HTR-8/SVneo (cell line): ENCODE measurements at regions not wholly inside any gene's neighbourhood (a gene's known extent, or its start where the extent isn't known, plus 50 kb on each side); places are given as distances from the start of the nearest gene placed in this dataset.
"Not testable (repeated sequence)": the region's sequence is repeated elsewhere in the genome, so short reads cannot be mapped to it uniquely, and the experiment has no call there.

Source experiments
- DNase-seq: peaks from one replicate; pipeline ENCODE4 v3.0.0; 2011; ENCODE audit warnings: low spot score, mixed read lengths; ENCODE audit not compliant: insufficient read length
- FAIRE-seq: peaks from 2 replicates; lab custom pipeline; 2011; peaks lifted over from hg19 to GRCh38; lab: Jason Lieb, UNC

DNA sequence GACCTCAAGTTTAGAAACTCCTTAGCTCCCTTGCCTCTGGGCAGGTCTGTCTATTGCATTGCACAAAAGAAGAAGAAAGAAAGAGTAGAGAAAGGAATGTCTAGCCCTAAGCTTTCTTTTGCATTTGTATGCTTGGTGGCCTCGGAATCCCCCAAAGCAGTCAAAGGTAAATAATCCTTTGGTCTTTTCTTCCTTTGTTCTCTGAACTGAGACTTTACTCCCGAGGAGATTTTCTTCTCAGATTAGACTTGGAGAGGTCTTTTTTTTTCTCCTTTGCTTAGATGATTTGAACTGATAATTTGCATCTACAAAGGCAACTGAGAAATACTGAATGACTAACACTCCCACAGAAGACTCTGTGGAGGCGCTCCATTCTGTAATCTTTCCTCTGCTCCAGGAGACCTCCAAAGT, 93.2 kb downstream of the AKR1D1 start:
- DNase-seq = no peak
- FAIRE-seq = no peak

DNA sequence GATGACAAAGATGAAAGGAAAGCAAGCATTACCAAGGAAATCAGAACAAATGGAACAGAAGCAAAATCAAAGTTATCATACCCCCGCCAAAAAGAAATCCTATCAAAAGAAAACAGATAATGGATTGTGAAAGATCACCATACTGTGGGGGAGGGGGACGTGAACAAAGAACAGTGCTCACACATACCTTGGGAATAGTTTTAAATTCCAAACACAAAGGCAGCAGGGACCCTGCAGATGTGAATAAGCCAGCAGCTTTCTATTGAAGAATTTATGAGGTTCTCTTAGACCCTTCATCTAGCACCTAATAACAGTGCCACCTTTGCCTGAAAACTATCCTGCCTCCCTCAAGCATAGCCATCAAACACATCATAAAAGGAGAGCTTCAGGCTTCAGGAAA, 94.0 kb downstream of the AKR1D1 start:
- DNase-seq (no peak), FAIRE-seq (no peak)

DNA sequence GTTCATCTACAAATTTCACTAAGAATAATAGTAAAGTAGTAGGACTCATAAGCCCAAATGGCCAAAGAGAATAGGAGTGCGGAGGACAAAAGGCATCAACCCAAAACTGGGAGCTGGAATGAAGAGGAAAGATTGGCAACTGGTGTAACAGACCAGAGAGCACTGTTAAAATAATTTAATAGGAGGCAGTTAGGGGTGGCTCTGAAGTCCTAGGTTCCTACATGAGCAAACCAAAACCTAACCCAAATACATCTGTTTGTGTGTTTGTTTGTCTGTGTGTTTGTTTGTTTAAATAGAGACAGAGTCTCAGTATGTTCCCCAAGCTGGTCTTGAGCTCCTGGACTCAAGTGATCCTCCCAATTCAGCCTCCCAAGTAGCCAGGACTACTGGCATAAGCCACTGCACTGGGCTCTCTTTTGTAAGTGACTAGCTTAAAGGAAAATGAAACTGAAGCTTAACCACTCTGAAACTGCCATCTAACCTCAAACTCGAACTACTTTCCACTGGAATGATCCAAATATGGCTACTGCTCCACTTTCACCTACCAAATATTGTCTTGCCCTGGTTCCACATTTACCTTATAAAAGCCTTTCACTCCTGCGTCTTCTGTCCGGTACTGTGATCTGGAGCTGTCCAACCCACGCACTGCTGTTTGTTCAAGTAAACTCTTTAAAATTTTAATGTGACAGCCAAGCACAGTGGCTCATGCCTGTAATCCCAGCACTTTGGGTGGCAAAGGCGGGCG, 94.9 kb downstream of the AKR1D1 start:
- DNase-seq = no peak
- FAIRE-seq = no peak

DNA sequence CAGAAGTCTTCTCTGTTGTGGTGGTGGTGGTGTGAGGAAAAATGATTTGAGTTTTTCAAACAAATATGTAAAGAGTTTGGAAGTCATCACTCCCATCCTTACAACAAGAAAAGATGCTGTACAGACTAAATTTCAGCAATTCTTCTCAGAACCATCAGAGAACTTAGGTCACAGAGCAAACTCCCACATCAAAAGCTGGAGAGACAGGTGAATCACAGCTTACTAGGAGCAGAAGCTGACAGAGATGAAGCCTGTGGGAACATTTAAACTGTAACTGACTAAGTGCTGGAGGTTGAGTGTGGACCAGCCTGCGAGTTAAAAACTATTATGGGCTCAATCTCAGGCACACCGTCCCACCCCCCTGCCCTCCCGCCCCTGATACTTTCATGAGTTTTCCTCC, 97.3 kb downstream of the AKR1D1 start:
- no peak for FAIRE-seq

DNA sequence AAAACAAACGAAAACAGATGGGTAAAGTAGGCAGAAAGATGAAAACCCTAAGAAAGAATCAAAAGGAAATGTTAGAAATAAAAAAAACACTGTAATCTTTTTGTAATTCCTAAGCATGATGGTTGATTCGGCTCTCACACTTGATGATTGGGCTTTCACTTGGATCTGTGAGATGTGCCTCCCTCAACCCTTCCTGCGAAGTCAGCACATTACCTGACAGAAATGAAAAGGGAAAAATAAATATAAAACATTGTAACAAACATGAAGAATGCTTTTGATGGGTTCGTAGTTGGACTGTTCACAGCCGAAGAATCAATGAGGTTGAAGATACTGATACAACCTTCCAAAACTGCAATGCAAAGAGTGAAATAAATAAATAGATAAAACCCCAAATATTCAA, 99.8 kb downstream of the AKR1D1 start:
- DNase-seq (no peak), FAIRE-seq (no peak)

More for the DNA sequence above, 97.3 kb downstream of the AKR1D1 start:
- DNase-seq = no peak

DNA sequence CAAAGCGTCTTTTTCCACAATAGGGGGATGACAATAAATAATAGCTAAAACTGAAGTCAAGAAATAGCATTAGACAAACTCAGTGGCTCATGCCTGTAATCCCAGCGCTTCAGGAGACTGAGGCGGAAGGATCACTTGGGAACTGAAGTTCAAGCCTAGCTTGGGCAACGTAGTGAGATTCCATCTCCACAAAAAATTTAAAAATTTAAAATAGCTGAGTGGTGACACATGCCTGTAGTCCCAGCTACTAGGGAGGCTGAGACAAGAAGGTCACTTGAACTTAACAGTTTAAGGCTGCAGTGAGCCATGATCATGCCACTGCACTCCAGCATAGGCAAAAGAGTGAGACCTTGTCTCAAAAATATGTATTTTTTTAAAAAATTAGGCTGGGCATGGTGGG, 107.9 kb downstream of the AKR1D1 start:
- DNase-seq = no peak
- FAIRE-seq = no peak

DNA sequence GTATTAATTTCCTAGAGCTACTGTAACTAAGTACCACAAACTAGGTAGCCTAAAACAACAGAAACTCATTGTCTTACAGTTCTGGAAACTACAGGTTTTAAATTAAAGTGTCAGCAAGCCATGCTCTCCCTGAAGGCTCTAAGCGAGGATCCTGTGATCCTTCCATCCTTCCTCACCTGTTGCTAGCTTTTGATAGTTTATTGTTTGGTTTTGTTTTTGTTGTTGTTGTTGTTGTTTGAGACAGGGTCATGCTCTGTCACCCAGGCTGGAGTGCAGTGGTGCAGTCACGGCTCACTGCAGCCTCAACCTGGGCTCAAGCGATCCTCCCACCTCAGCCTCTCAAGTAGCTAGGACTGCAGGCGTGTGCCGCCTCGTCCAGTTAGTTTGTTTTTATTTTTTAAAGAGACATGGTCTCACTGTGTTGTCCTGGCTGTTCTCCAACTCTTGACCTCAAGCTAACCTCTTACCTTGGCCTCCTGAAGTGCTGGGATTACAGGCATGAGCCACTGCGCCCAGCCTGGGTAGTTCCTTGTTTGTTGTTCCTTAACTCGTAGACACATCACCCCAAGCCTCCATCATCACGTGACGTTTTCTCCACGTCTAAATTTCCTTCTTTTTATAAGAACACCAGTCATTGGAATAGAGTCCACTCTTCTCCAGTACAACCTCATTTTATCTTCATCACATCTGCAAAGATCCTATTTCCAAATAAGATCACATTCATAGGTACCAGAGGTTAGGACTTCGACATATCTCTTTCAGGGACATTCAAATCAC, 109.1 kb downstream of the AKR1D1 start:
- no peak for DNase-seq
- no peak for FAIRE-seq

DNA sequence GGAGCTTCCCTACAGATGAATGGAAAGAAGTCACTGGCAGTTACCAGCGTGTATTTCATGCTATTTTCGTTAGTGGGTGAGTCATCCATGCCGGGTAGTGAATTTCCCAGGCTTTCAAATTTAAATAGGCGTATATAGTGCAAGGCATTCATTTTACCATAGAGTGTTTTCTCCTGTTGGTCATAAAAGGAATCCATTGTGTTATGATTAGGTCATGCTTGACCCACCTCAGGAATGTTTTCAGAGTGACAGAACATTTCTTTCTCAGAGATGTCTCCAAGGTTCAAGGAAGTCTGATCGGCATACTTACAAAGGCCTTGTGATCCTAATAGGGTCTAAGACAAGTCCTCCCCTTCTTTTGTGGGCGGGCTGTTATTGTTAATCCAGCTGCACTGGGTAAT, 110.7 kb downstream of the AKR1D1 start:
- FAIRE-seq (no peak), DNase-seq (peak; percentile 19)

DNA sequence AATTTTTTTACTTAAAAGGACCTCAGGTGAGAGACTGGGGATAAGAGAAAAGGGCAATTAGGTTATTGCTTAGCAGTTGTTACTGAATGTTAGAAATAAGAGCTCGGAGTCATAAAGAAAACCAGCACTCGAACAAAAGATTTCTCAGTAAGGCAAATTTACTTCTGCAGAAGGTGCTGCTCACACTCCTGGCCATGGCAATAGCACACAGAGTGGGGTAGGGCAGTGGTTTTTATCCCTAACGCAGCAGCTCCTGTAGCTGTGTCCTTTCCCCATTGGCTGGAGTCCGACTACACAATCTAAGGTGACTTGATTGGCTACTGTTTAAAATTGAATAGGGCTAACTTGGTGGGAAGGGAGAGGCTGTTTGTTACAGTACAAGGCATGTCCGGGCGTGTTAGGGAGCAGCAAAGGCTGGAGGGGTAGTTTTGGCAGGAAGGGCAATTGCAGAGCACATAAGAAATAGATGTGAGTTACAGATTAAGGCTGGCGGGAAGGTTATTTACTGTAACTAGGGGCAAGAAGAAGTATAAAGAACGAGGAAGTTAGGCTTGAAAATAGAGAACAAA, 112.1 kb downstream of the AKR1D1 start:
- DNase-seq = no peak
- FAIRE-seq = no peak

DNA sequence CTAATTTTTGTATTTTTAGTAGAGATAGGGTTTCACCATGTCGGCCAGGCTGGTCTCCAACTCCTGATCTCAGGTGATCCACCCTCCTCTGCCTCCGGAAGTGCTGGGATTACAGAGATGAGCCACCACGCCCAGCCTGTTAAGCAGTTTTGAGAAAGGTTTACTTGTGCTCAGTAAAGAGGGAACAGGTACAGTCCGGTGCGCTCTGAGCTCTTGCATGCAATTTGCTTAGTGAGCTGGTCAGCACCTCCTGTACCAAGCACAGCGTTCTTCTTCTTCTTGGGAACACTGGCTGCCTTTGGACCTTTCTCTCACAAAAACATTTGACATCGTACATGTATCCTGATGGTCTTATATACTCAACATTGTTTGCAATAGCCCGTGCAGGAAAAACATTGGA, 118.3 kb downstream of the AKR1D1 start:
- FAIRE-seq = no peak
- no peak for DNase-seq

DNA sequence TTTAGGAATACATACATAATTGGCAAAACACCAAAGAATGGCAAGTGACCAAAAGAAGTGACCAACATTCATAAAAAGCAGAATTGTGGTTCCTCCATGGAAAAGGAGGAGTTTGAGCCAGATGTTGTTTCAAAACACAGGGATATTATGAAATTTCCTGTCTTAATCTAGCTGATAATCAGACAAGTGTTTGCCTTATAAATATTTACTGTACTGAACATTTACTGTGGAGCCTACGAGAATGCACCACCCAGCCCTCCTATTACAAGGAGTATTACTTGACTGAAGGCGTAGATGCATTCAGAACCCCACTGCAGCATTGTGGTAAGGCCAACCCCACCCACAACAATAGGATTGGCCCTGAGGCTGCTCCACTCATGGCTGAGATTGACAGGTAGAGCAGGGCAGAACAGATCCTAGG, 118.9 kb downstream of the AKR1D1 start:
- FAIRE-seq = no peak
- no peak for DNase-seq

DNA sequence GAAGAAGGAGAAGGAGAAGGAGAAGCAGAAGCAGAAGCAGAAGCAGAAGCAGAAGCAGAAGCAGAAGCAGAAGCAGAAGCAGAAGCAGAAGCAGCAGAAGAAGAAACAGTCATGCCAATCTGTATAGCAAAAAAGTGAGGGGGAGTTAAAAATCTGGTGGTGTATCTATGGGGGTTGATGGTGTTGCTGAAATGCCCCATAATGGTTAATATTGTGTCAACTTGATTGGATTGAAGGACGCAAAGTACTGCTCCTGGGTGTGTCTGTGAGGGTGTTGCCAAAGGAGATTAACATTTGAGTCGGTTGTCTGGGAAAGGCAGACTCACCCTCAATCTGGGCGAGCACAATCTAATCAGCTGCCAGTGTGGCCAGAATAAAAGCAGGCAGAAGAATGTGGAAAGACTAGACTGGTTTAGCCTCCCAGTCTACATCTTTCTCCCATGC, 120.3 kb downstream of the AKR1D1 start:
- not testable (repeated sequence) for FAIRE-seq, DNase-seq

DNA sequence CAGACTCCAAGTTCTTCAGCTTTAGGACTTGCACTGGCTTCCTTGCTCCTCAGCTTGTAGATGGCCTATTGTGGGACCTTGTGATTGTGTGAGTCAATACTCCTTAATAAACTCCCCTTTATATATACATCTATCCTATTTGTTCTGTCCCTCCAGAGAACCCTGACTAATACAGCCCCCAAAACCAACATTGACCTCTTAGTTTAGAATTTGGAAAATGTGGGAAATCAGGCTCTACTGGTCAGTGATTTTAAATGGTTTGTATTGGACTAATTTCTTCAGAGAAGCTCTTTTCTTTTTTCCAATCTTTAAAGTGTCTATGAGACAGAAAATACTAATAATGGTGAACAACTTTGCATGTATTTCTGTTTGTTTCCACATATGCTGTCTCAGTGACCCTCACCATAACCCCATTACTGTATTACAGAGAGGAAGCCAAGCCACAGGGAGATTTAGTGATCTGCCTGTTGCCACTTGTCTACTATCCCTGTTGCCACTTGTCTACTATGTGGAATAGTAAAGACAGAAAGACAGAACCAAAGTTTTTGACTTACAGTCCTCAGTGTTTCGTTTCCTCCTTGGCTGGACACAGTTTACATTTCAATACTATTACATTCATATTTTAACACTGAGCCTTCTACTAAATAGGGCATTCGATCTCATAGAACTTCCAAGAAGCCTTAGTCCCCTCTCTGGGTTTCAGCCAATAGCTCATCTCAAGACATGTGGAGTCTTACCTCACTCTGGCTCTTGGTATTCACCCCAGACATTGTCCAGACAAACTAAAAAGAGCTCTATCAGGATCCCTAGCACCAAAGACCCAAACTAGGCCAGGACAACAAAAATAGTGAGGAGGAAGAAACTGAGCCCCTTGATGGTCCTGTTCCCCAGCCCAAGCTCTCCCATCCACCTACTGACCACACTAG, 121.0 kb downstream of the AKR1D1 start:
- FAIRE-seq = no peak
- DNase-seq = no peak

DNA sequence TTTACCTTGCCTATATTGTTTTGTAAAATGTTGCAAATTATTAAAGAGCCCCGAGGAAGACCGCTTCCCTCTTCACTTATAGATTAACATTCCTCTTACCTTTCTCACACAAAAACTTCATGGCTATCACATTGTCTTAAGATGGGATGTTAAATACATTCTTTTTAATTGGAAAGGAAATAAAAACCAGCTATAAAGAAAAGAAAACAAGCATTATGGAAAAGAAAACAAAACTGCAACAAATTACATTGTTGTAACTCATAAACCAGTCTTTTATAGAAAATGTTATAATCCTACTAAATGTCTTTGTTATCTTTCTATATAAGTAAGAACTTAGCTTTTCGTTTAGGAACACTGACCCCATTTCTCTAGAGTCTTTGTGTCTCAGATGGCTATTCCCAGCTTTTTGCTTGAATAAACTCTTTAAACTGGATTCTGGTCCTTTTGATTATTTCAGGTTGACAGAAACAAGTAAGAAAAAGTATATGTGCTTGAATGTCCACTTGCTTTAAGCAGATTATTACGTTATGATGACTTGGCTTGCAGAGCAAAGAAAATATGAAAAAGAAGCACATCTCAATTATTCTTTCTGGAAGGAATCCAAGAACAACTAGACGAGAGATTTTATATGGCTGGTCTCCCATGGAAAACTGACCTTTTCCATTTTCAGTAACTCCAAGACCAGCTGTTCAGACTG, 128.2 kb downstream of the AKR1D1 start:
- FAIRE-seq (no peak), DNase-seq (no peak)

DNA sequence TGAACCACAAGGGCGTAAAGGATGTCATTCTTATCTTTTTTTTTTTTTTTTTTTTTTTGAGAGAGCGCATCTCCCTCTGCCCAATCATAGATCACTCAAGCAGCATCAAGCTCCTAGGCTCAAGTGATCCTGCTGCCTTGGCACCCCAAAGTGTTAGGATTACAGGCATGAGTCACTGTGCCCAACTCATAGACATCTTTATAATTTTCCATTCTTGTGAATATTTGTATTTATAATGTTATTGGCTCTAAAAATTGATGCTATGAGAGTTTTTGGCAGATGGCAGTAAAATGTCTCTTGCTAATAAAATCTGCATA, 128.7 kb downstream of the AKR1D1 start:
- DNase-seq (no peak), FAIRE-seq (no peak)

DNA sequence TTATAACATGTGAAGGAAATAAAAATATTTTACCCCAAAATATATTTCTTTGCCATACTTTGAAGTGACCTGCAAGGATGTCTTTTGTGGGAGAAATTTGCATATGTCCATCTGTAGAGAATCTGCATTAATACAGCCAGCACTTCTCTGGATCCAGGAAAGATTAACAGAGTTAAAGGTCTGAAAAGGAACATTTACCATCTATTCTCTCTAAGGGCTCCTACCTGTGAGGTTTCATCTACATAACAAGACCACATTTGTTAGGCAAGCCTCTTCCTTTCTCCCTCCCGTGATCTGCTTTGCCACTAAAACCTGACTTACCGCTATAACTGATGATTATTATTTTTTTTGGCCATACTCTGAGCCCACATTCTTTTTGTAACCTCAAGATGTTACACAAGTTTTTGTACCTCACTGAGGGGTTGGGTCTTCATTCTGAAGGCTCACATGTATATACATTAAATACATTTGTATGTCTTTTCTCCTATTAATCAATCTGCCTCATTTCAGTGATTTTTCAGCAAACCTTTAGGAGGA, 129.4 kb downstream of the AKR1D1 start:
- no peak for DNase-seq

DNA sequence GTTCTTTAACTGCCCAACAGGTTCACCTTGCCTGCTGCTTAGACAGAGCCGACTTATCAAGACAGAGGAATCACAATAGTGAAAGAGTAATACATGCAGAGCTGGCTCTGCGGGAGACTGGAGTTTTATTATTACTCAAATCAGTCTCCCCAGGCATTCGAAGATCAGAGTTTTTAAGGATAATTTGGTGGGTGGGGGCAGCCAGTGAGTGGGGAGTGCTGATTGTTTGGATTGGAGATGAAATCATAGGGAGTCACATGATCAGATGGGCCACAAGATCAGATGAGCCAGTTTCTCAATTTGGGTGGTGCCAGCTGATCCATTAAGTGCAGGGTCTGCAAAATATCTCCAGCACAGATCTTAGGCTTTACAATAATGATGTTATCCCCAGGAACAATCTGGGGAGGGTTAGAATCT, 131.3 kb downstream of the AKR1D1 start:
- DNase-seq (no peak), FAIRE-seq (no peak)

More for the DNA sequence above, 129.4 kb downstream of the AKR1D1 start:
- no peak for FAIRE-seq

DNA sequence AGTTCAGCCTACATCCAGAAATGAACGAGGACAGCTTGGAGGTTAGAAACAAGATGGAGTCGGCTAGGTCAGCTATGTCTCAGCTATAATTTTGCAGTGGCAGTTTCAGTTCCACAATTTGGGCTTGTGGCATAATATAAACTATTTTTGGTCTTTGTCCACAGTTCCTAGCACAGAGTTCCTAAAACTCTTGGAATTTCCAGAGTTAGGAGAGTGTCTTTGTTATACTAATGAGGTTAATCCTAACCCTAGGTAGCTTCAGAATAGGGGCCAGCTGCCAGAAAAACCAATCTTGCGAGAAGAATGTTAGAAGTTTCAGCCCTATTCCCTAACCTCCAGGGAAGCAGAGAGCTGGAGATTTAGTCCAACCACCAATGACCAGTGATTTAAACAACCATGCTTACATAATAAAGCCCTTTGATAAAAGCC, 131.9 kb downstream of the AKR1D1 start:
- DNase-seq (no peak), FAIRE-seq (no peak)

DNA sequence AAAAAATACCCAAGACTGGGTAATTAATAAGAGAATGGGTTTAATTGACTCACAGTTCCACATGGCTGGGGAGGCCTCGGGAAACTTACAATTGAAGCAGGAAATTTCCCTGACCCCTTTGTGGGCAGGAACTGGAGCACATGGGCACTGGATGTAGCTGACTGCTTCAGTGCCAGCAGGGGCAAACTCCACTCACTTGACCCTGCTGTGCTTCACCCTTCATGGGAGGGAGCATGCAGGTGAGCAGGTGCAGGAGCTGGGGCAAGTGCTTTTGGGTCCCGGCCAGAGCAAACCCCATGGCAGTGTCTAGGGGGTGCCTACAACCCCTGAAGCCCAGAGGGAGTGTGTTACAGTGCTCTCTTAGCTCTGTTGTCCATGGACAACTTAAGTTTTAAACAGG, 132.6 kb downstream of the AKR1D1 start:
- FAIRE-seq = no peak

More for the DNA sequence above, 132.6 kb downstream of the AKR1D1 start:
- DNase-seq = no peak
